GM19463 (cell line): ENCODE measurements at regions not wholly inside any gene's neighbourhood (a gene's known extent, or its start where the extent isn't known, plus 50 kb on each side); places are given as distances from the start of the nearest gene placed in this dataset.

Experiments used
- ATAC-seq: cut with Tn5 transposase; IDR thresholded peaks from one replicate; pipeline ENCODE4 v1.9.1; 2021; ENCODE audit warnings: mild to moderate bottlenecking, moderate library complexity; ENCODE audit not compliant: unreplicated experiment

DNA sequence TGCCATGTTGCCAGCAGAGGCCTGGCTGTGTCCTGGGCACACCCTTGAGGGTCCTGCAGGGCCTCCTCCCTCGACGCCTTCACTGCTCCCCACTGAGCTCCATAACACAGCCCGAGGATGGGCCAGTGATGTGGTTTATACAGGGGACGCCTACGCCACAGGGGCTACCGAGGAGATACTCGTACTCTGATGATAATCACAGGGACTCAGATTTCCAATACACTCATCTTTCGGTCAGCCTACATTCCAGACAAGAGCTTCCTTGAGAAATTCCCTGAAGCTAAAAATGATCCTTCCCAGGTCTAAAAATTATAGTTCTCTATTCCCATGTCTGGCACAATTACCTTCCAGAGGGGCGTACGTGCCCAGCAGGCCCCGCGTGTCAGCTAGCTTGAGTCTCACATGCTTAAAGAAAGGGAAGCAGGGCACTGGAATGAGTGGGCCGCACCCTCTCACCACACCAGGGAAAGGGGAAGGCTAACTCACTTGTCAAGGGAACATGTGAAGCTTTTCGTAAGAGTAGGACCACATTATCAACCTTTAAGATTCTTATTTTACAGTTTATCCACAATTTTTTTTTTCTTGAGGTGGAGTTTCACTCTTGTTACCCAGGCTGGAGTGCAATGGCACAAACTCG, 159.5 kb upstream of the NDUFV2 start:
- no peak for ATAC-seq

DNA sequence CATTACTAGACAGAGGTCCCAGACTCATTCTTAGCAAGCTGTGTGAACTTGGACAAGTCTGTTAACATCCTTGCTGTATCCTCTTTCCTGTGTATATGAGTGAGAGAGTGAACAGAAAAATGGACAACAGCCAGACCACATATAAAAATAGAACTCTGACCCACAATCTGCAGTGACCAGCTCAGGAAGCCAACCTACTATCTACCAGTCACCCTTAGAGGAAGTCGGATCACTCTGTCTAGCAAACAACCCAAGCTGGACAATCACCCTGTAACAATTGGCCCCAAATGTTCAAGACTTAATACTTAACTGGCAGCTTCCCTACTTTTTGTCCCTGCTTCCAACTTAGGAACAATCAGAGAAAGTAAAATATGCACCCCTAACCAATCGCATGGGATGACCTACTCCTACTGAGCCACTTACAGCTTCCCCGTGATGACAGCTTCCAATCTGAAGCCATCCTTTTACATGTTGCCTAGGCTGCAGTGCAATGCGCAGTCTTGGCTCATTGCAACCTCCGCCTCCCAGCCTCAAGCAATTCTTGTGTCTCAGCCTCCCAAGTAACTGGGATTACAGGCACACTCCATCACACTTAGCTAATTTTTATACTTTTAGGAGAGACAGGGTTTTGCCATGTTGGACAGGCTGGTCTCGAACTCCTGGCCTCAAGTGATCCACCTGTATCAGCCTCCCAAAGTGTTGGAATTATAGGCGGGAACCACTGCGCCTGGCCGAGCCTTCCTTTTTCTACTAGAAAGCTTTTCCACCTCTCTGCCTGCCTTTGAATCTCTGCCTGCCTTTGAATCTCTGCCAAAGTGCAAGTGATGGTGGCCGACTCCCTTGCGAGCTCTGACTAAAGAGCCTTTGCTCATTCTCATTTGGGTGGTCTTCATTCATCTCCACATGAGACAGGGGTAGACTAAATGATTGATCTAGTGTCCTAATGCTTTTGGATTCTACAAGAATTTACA, 158.3 kb upstream of the NDUFV2 start:
- no peak for ATAC-seq

GRCh38 chr18:8944871-8945245, 157.6 kb upstream of the NDUFV2 start:
- no peak for ATAC-seq

- ATAC-seq = no peak
Measured at GRCh38 chr18:8945514-8945913, 157.0 kb upstream of the NDUFV2 start.

DNA sequence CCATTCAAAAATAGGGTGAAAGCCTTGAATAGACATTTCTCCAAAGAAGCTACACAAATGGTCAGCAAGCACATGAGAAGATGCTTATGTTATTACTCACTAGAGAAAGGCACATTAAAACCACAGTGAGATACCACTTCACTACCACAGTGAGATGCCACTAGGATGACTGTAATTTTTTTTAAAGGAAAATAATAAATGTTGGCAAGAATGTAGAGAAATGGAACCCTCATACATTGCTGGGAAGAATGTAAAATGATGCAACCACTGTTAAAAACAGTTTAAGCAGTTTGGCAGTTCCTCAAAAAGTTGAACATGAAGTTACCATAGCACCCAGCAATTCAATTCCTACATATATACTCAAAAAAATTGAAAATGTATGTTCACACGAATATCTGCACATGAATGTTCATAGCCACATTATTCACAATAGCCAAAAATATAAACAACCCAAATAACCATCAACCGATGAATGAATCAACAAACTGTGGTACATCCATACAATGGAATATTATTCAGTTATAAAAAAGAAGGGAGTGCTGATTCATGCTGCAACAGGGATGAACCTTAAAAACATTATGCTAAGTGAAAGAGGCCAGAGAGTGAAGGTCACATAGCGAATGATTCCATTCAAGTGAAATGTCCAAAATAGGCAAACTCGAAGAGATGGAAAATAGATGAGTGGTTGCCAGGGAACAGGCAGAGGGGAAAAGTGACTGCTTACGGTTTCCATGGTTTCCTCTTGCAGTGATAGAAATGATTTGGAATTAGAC, 156.2 kb upstream of the NDUFV2 start:
- ATAC-seq = no peak

- no peak for ATAC-seq
Measured at GRCh38 chr18:8947566-8947965, 154.9 kb upstream of the NDUFV2 start.

GRCh38 chr18:8948011-8948410, 154.5 kb upstream of the NDUFV2 start:
- ATAC-seq = no peak

DNA sequence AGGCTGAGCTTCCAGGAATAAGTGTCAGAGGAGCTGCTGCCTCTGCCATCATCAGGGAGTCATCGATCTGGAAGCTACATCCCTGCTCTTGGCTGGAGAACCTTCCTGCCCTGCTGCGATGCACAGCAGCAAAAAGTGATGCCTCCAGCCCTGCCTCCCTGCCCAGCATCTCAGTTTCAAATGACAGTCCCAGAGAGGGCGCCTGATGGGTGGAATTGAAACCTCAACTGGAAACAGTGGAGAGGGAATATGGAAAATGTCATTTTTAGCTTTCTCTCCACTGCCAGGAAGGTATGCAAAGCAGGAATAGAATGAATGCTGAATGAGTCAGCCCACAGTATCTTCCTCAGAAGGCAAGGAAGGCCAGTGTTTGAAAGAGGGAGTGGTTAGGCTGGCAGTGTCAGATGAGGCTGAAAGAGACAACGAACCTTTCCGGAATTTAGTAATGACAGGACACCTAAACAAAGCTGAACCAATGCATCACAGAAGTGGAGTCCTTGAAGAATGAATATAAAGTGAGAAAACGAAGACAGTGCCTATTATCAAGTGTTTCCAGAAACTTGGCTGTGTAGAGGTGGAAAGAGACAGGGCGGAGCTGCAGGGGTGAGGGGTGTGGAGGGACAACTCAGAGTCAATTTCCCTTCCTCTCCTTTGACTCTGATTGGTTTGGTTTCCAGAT, 153.9 kb upstream of the NDUFV2 start:
- ATAC-seq = no peak

- no peak for ATAC-seq
Measured at GRCh38 chr18:8949206-8949605, 153.3 kb upstream of the NDUFV2 start.

DNA sequence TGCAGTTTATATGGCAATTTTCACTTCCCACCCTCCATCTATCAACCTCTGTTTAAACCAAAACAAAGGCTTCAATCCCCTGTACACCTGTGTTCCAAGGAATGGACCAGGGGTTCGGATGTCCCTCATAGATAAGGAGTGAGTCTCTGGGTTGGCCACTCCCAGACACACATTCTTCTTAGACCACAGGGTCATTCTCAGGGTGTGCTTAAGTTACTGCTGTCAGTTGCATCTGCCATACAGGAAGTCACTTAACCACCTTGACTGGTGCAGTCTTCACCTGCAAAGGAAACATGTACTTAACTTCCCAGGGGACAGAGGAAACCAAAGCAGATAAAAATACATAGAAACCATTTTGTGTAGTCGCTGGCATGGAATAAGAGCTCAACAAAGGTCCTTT, 151.0 kb upstream of the NDUFV2 start:
- ATAC-seq = no peak

GRCh38 chr18:8952174-8952573, 150.3 kb upstream of the NDUFV2 start:
- no peak for ATAC-seq

DNA sequence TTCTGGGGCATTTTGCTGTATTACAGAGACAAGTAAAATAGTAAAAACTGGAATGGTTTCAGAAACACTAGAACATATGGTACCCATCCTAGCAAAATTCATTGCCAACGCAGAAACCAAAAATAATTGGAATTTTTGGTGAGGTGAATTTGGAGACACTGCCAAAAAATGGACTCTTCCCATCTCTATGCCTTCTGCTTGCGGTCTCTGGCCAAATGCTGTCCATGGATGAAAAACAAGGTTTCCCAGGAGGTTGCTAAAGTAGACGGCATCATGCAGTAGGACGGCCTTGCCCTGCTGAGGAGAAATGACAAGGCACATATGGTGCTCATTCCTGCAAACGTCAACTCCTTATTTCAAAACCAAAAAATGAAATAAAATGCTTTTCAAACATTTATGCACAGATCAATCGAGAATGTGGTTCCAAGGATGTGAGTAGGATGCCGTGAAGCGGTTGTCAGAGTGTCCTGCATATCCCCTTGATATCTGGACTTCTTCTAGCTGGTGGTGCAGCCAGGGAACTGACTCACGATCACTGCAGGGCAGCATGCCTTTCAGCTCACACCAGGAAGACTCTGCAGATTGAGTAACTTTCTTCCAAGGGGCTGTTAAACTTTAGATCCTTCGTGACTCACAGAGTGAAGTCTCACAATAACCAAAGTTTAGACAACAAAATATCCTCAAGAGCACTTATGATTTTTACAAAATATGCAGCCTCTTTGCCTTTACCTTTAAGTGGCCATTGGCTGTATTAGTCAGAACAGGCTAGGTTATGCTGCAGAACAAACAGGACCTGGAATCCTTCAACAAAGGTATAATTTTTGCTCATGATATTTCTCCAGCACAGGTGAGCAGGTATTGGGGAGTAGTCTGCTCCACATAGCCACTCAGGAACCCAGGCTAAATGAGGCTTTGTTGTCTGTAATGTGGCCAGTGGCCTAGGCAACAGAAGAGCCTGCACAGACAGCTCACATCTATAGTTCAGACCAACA, 149.4 kb upstream of the NDUFV2 start:
- ATAC-seq = no peak

DNA sequence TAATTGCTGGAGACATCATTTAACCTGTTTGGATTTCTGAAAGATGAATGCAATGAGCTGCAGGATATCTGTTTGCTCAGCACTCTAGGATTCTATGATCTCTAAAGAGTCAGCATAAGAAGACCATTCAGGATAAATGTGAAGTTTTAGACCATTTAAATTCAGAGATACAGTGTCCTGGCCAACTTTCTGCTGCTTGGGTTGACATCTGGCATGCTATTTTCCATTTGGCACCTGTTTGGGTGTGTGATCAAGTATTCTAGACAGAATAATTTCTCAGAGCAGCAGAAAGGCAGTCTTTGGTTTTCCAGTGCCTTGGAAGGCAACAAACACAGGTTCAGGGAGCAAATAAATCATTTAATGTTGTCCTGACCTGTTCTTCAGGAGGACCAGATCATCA, 144.8 kb upstream of the NDUFV2 start:
- no peak for ATAC-seq

DNA sequence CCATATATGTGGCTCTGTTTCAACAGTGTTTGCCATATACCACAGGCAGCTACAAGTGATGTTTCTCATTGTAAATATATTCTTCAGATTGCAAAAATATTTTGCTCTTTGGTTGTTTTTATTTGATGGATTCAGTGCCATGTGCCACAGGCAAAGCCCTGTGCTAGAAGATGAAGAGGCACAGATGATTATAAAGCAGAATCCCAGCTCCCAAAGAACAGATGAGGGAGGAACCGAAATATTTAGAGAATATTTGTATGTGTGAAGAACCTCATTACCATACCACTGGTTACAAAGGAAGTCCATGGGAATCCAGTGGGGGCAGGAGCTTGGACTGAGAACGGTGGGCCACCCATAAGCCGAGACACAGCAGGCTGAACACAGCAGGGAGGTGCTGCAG, 143.8 kb upstream of the NDUFV2 start:
- no peak for ATAC-seq

DNA sequence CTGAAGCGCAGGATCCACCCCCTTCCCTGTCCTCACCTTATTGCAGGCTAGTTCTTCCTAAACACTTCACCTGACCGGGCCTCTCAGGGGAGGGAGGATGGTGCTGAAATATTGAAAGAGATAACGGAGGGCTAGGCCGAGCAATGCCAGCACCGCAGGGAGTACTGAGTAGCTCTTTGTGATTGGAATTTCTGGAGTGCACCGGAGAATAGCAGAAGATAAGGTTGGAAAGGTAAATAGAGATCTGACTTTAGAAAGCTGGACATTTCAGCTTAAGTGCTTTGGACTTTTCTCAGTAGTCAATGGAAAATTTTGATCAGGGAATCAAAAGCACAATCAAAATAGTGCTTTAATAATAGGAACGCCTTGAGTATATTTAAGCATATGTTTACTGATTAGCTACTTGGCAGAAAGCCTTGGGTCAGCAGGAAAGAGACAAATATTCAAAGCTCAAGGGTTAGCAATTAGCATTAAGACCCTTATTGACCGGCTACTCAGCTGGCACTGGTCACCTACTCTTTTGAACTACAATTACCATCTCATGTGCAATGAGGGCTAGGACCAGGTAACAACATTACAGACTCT, 142.9 kb upstream of the NDUFV2 start:
- ATAC-seq = no peak

DNA sequence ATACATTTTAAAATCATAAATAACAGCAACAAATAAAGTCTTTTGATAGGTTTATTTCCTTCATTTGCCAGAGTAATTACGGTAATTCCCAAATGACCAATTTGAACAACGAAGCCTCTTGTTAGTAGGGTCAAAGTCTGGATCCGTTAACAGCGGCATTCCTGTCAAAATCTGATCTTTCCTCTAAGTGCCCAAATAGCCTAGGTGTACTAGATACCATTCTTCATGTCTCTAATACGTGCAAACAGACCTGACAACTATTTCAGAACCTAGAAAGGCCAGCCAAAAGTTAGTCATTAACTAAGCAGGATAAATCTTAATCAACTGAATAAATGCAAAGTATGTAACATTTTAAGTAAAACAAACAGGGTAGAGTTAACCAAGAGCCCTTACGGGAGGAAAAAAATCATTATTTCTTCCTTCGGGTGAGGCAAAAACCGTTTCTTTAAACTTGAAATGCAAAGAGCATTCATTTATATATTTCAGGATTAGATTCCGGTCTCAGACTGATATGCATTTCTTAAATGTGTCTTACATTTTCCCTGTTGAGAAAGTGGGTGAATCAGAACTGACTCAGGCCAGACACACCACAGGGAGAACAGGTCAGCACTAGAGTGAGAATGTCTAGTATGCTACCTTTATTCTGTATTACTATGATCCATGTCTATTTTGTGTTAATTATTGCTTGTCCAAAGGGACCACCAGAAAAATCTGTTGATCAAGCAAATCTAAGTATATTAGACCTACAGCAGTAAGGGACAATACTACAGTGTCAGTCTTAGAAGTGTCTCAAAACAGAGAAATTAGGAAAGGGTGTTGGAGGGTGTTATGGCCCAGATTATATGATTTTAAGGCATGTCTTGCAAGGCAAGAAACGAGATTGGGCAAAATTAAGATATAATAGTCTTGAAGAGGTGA, 141.5 kb upstream of the NDUFV2 start:
- ATAC-seq = no peak

DNA sequence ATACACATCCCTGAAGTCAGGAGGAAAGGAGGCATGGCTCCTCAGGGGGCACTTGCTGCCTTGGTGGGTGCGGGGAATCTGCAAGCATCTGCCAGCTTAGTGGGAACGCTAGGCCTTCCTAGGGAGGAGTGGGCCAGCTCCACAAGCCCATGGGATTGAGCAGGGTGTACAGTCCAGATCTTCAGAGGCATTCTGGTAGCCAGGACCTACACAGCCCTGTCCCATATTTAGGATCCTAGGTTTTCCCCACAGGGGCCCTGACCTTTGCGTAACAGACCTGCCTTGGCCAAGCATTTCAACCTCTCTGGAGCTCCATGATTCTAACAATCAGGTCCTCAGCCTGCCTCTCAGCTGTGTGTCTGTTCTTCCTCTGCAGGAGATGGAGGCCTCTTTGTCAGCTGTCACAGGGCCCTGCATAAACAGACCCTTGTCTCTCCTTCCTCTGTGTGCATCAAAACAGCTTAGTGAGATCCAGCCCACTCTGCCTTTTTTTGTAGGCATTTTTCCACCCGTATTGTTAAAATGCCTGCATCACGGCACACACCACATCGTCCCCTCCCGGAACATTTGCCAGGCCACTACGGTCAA, 140.2 kb upstream of the NDUFV2 start:
- no peak for ATAC-seq
